ENCODE measurements at regions not wholly inside any gene's neighbourhood (a gene's known extent, or its start where the extent isn't known, plus 50 kb on each side); places are given as distances from the start of the nearest gene placed in this dataset.

DNA sequence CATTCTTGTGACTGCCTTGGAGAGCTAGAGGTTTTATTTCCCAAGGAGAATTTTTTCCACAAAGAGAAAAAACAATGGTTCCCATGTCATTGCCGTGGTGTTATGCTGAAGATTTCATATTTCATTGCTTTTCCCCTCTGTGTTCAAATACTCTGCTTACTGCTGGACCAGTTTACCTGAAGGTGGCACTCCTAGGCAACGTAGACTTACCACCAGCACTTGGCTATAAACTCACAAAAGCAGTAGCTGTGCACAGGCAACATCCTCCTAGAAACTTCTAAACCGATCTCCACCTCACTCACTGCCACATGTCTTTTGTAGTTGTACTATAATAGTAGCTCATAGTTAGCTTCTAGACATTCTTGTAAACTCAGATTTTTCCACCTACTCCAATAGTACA lies 1319.7 kb upstream of the CRIM1 start:
- WGBS, 2 experiments (ENCODE audit: insufficient coverage in 2 of 2) = 87% methylated on average over 2 of the region's 3 CpGs; no CpG with 5 or more reads in 1 of the 2 experiments
- no peaks in the 10 kb centered on the region for H3K9me3 ChIP-seq (ENCODE audit: control insufficient read depth, low read length)
- H3K27ac ChIP-seq (ENCODE audit: low read depth, low read length, severe bottlenecking) = no peak overlapping the region
- H3K4me3 ChIP-seq (ENCODE audit: extremely low read depth, insufficient read depth, low read length, poor library complexity, severe bottlenecking) = no peak overlapping the region
- H3K4me1 ChIP-seq (ENCODE audit: control insufficient read depth, insufficient read depth, low read length, poor library complexity, severe bottlenecking) = no peaks in the 10 kb centered on the region
- no peaks in the 10 kb centered on the region for H3K36me3 ChIP-seq (ENCODE audit: control insufficient read depth, insufficient read depth, low read length)

DNA sequence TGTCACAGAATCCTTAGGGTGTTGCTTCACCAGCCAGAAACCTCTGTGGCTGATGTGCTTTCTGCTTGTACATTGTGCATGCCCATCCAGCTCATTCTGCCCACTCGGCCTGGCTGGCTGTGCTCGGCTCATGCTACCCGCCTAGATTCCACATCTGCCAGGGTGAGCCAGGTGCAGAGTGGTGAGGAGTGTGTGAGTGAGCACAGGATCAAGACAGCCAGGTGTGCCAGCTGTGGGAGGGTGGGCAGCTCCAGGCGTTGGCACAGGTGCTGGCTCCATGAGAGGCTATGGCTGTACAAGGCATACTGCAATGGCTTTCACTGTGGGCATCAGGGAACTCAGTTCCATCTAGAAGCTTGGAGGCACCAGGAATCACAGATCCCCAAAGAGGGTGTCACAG lies 1321.8 kb upstream of the CRIM1 start:
- no peak overlapping the region for H3K27ac ChIP-seq (ENCODE audit: low read depth, low read length, severe bottlenecking)
- no peaks in the 10 kb centered on the region for H3K9me3 ChIP-seq (ENCODE audit: control insufficient read depth, low read length)
- no peaks in the 10 kb centered on the region for H3K4me1 ChIP-seq (ENCODE audit: control insufficient read depth, insufficient read depth, low read length, poor library complexity, severe bottlenecking)
- 78 to 94% methylated on average over 2 to 4 of the region's 4 CpGs for WGBS, 2 experiments (ENCODE audit: insufficient coverage in 2 of 2)
- no peaks in the 10 kb centered on the region for H3K36me3 ChIP-seq (ENCODE audit: control insufficient read depth, insufficient read depth, low read length)
- no peak overlapping the region for H3K4me3 ChIP-seq (ENCODE audit: extremely low read depth, insufficient read depth, low read length, poor library complexity, severe bottlenecking)

DNA sequence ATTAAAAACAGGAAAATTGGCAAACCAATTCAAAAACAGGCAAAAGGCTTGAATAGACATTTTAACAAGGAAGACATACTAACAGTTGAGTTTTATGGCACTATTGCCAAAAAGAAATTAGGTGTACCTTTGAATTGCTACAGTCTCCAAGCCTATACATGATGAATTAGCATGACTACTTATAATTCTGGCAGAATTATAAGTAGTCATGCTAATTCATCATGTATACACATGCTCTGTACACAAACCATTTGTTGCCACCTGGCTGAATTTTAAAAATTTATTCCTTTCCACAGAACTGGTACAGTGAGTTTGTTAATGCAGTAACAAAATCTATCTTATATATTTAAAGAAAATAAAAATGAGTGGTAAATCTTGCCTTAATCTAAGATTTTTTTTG lies 1332.0 kb upstream of the CRIM1 start:
- Histone ChIP-seq H3K27ac (ENCODE audit: low read depth, low read length, severe bottlenecking) (no peak overlapping the region), H3K4me1 (ENCODE audit: control insufficient read depth, insufficient read depth, low read length, poor library complexity, severe bottlenecking) (no peaks in the 10 kb centered on the region), H3K4me3 (ENCODE audit: extremely low read depth, insufficient read depth, low read length, poor library complexity, severe bottlenecking) (no peak overlapping the region), H3K36me3 (ENCODE audit: control insufficient read depth, insufficient read depth, low read length) (no peaks in the 10 kb centered on the region), H3K9me3 (ENCODE audit: control insufficient read depth, low read length) (no peaks in the 10 kb centered on the region)

GRCh38 chr2:35000453-35000852 lies 1355.1 kb upstream of the CRIM1 start:
- 80 to 100% methylated on average over 1 of the region's 1 CpG for WGBS, 2 experiments (ENCODE audit: insufficient coverage in 2 of 2)
- H3K27ac ChIP-seq (ENCODE audit: low read depth, low read length, severe bottlenecking) = no peak overlapping the region

GRCh38 chr2:34998741-34999140 lies 1356.8 kb upstream of the CRIM1 start:
- Histone ChIP-seq H3K9me3 (ENCODE audit: control insufficient read depth, low read length) (no peaks in the 10 kb centered on the region), H3K4me1 (ENCODE audit: control insufficient read depth, insufficient read depth, low read length, poor library complexity, severe bottlenecking) (no peaks in the 10 kb centered on the region), H3K27ac (ENCODE audit: low read depth, low read length, severe bottlenecking) (no peak overlapping the region), H3K36me3 (ENCODE audit: control insufficient read depth, insufficient read depth, low read length) (no peaks in the 10 kb centered on the region), H3K4me3 (ENCODE audit: extremely low read depth, insufficient read depth, low read length, poor library complexity, severe bottlenecking) (no peak overlapping the region)
- WGBS, 2 experiments (ENCODE audit: insufficient coverage in 2 of 2) = 93 to 100% methylated on average over 1 to 2 of the region's 5 CpGs

More at GRCh38 chr2:35000453-35000852, 1355.1 kb upstream of the CRIM1 start:
- Histone ChIP-seq H3K36me3 (ENCODE audit: control insufficient read depth, insufficient read depth, low read length) (no peaks in the 10 kb centered on the region), H3K4me1 (ENCODE audit: control insufficient read depth, insufficient read depth, low read length, poor library complexity, severe bottlenecking) (no peaks in the 10 kb centered on the region), H3K4me3 (ENCODE audit: extremely low read depth, insufficient read depth, low read length, poor library complexity, severe bottlenecking) (no peak overlapping the region), H3K9me3 (ENCODE audit: control insufficient read depth, low read length) (no peaks in the 10 kb centered on the region)

DNA sequence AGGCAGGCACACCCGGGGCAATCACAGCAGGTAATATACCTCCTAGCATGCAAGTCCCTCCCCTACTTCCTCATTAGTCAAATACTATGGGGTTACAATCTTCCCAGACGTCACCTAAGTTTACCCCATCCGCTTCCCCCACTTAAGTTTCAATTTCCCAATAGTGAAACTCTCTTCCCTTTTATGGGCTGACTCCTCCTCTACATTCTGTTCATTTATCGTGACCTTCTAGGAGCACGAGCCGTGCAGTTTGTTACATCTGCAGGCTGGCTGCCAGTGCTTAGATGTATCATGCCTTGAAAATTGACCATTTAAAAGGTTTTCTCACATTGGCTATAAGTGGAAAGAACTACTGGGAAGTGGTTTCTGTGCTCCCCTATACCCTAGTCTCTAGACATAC lies 1357.8 kb upstream of the CRIM1 start:
- no peaks in the 10 kb centered on the region for H3K9me3 ChIP-seq (ENCODE audit: control insufficient read depth, low read length)
- H3K27ac ChIP-seq (ENCODE audit: low read depth, low read length, severe bottlenecking) = no peak overlapping the region
- H3K36me3 ChIP-seq (ENCODE audit: control insufficient read depth, insufficient read depth, low read length) = no peaks in the 10 kb centered on the region
- no peaks in the 10 kb centered on the region for H3K4me1 ChIP-seq (ENCODE audit: control insufficient read depth, insufficient read depth, low read length, poor library complexity, severe bottlenecking)
- no peak overlapping the region for H3K4me3 ChIP-seq (ENCODE audit: extremely low read depth, insufficient read depth, low read length, poor library complexity, severe bottlenecking)
- WGBS, 2 experiments (ENCODE audit: insufficient coverage in 2 of 2) = 80 to 84% methylated on average over 3 to 4 of the region's 6 CpGs

DNA sequence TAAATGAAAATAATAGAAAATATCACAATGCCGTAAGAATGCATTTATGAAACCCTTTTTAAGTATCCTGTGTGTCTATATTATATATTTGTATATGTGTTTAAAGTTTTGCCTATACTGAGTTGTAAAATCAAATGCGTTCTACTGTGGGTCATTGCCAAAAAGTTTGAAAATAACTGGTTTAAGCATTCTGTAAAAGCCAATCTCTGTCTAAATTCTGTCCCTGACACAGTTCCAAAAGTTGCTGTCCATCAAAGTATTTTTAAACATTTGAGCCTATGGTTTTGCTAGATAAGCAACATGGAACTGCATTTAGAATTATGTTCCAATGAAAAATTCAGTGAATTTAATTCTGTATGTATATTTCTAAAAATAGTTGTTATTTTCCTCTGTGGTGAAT lies 1360.4 kb upstream of the CRIM1 start:
- no peak overlapping the region for H3K27ac ChIP-seq (ENCODE audit: low read depth, low read length, severe bottlenecking)
- 71% methylated on average over 1 of the region's 2 CpGs; no CpG with 5 or more reads in 1 of the 2 experiments for WGBS, 2 experiments (ENCODE audit: insufficient coverage in 2 of 2)
- no peak overlapping the region for H3K4me3 ChIP-seq (ENCODE audit: extremely low read depth, insufficient read depth, low read length, poor library complexity, severe bottlenecking)
- no peaks in the 10 kb centered on the region for H3K9me3 ChIP-seq (ENCODE audit: control insufficient read depth, low read length)
- no peaks in the 10 kb centered on the region for H3K4me1 ChIP-seq (ENCODE audit: control insufficient read depth, insufficient read depth, low read length, poor library complexity, severe bottlenecking)
- H3K36me3 ChIP-seq (ENCODE audit: control insufficient read depth, insufficient read depth, low read length) = no peaks in the 10 kb centered on the region

- no peaks in the 10 kb centered on the region for H3K9me3 ChIP-seq (ENCODE audit: control insufficient read depth, low read length)
- H3K27ac ChIP-seq (ENCODE audit: low read depth, low read length, severe bottlenecking) = no peak overlapping the region
- H3K4me3 ChIP-seq (ENCODE audit: extremely low read depth, insufficient read depth, low read length, poor library complexity, severe bottlenecking) = no peak overlapping the region
- H3K4me1 ChIP-seq (ENCODE audit: control insufficient read depth, insufficient read depth, low read length, poor library complexity, severe bottlenecking) = no peaks in the 10 kb centered on the region
- no peaks in the 10 kb centered on the region for H3K36me3 ChIP-seq (ENCODE audit: control insufficient read depth, insufficient read depth, low read length)
- WGBS, 2 experiments (ENCODE audit: insufficient coverage in 2 of 2) = 92 to 97% methylated on average over 13 to 17 of the region's 24 CpGs
Observed at GRCh38 chr2:34991508-34992274, 1363.9 kb upstream of the CRIM1 start.

- Histone ChIP-seq H3K4me3 (ENCODE audit: extremely low read depth, insufficient read depth, low read length, poor library complexity, severe bottlenecking) (no peak overlapping the region), H3K36me3 (ENCODE audit: control insufficient read depth, insufficient read depth, low read length) (no peaks in the 10 kb centered on the region), H3K4me1 (ENCODE audit: control insufficient read depth, insufficient read depth, low read length, poor library complexity, severe bottlenecking) (no peaks in the 10 kb centered on the region), H3K9me3 (ENCODE audit: control insufficient read depth, low read length) (no peaks in the 10 kb centered on the region), H3K27ac (ENCODE audit: low read depth, low read length, severe bottlenecking) (no peak overlapping the region)
Observed at GRCh38 chr2:34985474-34985873, 1370.1 kb upstream of the CRIM1 start.

DNA sequence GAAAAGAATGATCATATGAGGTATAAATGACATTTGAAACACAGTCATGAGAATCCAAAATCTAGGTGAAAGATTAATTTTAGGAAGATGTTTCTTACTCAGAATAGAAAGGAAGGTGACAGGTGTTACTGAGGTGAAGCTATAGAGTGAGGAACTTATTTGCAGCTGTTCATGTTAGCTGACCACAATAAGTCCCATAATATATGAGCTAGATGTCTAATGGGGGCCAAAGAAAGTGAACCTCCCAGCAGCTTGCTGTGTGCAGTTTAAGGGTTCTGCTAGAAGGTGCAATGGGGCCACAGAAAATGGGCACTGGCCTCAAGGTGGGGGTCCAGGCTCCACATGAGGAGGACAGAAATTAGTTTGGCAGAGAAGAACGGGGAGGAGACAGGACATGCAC lies 1374.9 kb upstream of the CRIM1 start:
- H3K27ac ChIP-seq (ENCODE audit: low read depth, low read length, severe bottlenecking) = no peak overlapping the region
- WGBS, 2 experiments (ENCODE audit: insufficient coverage in 2 of 2) = 73 to 100% methylated on average over 1 of the region's 1 CpG
- H3K4me3 ChIP-seq (ENCODE audit: extremely low read depth, insufficient read depth, low read length, poor library complexity, severe bottlenecking) = no peak overlapping the region
- H3K4me1 ChIP-seq (ENCODE audit: control insufficient read depth, insufficient read depth, low read length, poor library complexity, severe bottlenecking) = no peaks in the 10 kb centered on the region
- no peaks in the 10 kb centered on the region for H3K36me3 ChIP-seq (ENCODE audit: control insufficient read depth, insufficient read depth, low read length)
- no peaks in the 10 kb centered on the region for H3K9me3 ChIP-seq (ENCODE audit: control insufficient read depth, low read length)

- Histone ChIP-seq H3K27ac (ENCODE audit: low read depth, low read length, severe bottlenecking) (no peak overlapping the region), H3K9me3 (ENCODE audit: control insufficient read depth, low read length) (no peaks in the 10 kb centered on the region), H3K4me3 (ENCODE audit: extremely low read depth, insufficient read depth, low read length, poor library complexity, severe bottlenecking) (no peak overlapping the region), H3K36me3 (ENCODE audit: control insufficient read depth, insufficient read depth, low read length) (no peaks in the 10 kb centered on the region), H3K4me1 (ENCODE audit: control insufficient read depth, insufficient read depth, low read length, poor library complexity, severe bottlenecking) (no peaks in the 10 kb centered on the region)
- 94 to 97% methylated on average over 6 of the region's 8 CpGs for WGBS, 2 experiments (ENCODE audit: insufficient coverage in 2 of 2)
Observed at GRCh38 chr2:34979148-34979547, 1376.4 kb upstream of the CRIM1 start.
